ENCODE measurements at regions not wholly inside any gene's neighbourhood (a gene's known extent, or its start where the extent isn't known, plus 50 kb on each side); places are given as distances from the start of the nearest gene placed in this dataset.

GRCh38 chr6:114403858-114404257 lies 61.0 kb upstream of the HS3ST5 start:
- H3K4me1 ChIP-seq (ENCODE audit: insufficient read depth, low read length) = peaks cover 24% of the 10 kb centered on the region
- peaks cover 13% of the 10 kb centered on the region; the same call in 1 of the 2 replicates for H3K36me3 ChIP-seq (ENCODE audit: insufficient read depth, low read length)
- H3K9me3 ChIP-seq (ENCODE audit: insufficient read depth, low read depth, low read length) = no peaks in the 10 kb centered on the region
- no peak overlapping the region for H3K9ac ChIP-seq (ENCODE audit: low read depth, low read length)
- H3K27me3 ChIP-seq (ENCODE audit: insufficient read depth, low read length) = no peaks in the 10 kb centered on the region
- H3K4me3 ChIP-seq (ENCODE audit: low read length) = no peak overlapping the region
- 89% methylated on average over 1 of the region's 1 CpG for WGBS
- H3K27ac ChIP-seq (ENCODE audit: low read depth, low read length) = no peak overlapping the region

GRCh38 chr6:114398481-114398880 lies 55.7 kb upstream of the HS3ST5 start:
- no peak overlapping the region for H3K27ac ChIP-seq (ENCODE audit: low read depth, low read length)
- H3K36me3 ChIP-seq (ENCODE audit: insufficient read depth, low read length) = no peaks in the 10 kb centered on the region
- 47% methylated on average over 1 of the region's 2 CpGs for WGBS
- no peaks in the 10 kb centered on the region for H3K27me3 ChIP-seq (ENCODE audit: insufficient read depth, low read length)
- H3K9me3 ChIP-seq (ENCODE audit: insufficient read depth, low read depth, low read length) = no peaks in the 10 kb centered on the region
- no peak overlapping the region for H3K9ac ChIP-seq (ENCODE audit: low read depth, low read length)
- H3K4me1 ChIP-seq (ENCODE audit: insufficient read depth, low read length) = peaks cover 16% of the 10 kb centered on the region
- no peak overlapping the region for H3K4me3 ChIP-seq (ENCODE audit: low read length)
